H1 (cell line): ENCODE measurements at regions not wholly inside any gene's neighbourhood (a gene's known extent, or its start where the extent isn't known, plus 50 kb on each side); places are given as distances from the start of the nearest gene placed in this dataset.

Source experiments
- CTCF ChIA-PET: fragments of 300-600 bp; sonication (Branson Sonifier 250); formaldehyde crosslinking; loops from one replicate; lab custom pipeline; 2021; ENCODE audit not compliant: partially characterized antibody; lab: Charles Lee
- POLR2A ChIA-PET: fragments of 300-600 bp; sonication (Branson Sonifier 250); formaldehyde crosslinking; loops from one replicate; lab custom pipeline; 2021; ENCODE audit warnings: inconsistent platforms; ENCODE audit not compliant: partially characterized antibody; lab: Charles Lee
- DNase-seq, 2 experiments: peaks; one replicate each; pipeline versions ENCODE4 v3.0.0 to v3.0.0-alpha.2; 2010 to 2022; ENCODE audit warnings: low spot score in 2 of 2, low read depth in 1 of 2, mixed read lengths in 1 of 2
- FAIRE-seq: peaks from 2 replicates; lab custom pipeline; 2011; peaks lifted over from hg19 to GRCh38; lab: Jason Lieb, UNC
- H2AFZ ChIP-seq: 2 replicates; pipeline ENCODE4 v1.8.1; 2012; ENCODE audit warnings: low read length, inconsistent platforms
- H2AK5ac ChIP-seq: 2 replicates; pipeline ENCODE4 v1.6.1; 2013; ENCODE audit warnings: low read depth, low read length
- H2BK120ac ChIP-seq: replicated peaks from 2 replicates; pipeline ENCODE3; 2013; ENCODE audit warnings: low read depth, low read length, inconsistent platforms
- H2BK12ac ChIP-seq: 2 replicates; pipeline ENCODE4 v1.6.1; 2013; ENCODE audit warnings: low read depth, low read length
- H2BK15ac ChIP-seq: 2 replicates; pipeline ENCODE4 v1.6.1; 2013; ENCODE audit warnings: low read length
- H2BK20ac ChIP-seq: 2 replicates; pipeline ENCODE4 v1.6.1; 2013; ENCODE audit warnings: low read length
- H2BK5ac ChIP-seq: 2 replicates; pipeline ENCODE4 v1.6.1; 2013; ENCODE audit warnings: low read depth, low read length
- H3K14ac ChIP-seq: 2 replicates; pipeline ENCODE4 v1.6.1; 2013; ENCODE audit warnings: inconsistent platforms; ENCODE audit not compliant: insufficient read length
- H3K18ac ChIP-seq: 2 replicates; pipeline ENCODE4 v1.6.1; 2013; ENCODE audit warnings: low read length; ENCODE audit errors: extremely low read depth
- H3K23ac ChIP-seq: 2 replicates; pipeline ENCODE4 v1.6.1; 2013; ENCODE audit warnings: inconsistent platforms; ENCODE audit not compliant: insufficient read length
- H3K23me2 ChIP-seq: 2 replicates; pipeline ENCODE4 v1.6.1; 2013; ENCODE audit warnings: low read depth, low read length
- H3K27ac ChIP-seq: 2 replicates; pipeline ENCODE4 v1.6.1; 2011; ENCODE audit warnings: low read depth, low read length, inconsistent platforms
- H3K27me3 ChIP-seq, 4 experiments: replicated peaks in 1 of 4; 1 replicate in 1 of 4; 2 replicates in 3 of 4; pipeline versions ENCODE4 v1.6.1 to v1.8.1; 2011 to 2013; ENCODE audit warnings: low read length in 3 of 4, mild to moderate bottlenecking in 3 of 4, inconsistent platforms in 2 of 4, mixed read lengths in 2 of 4, moderate library complexity in 1 of 4; ENCODE audit not compliant: control insufficient read depth in 3 of 4, insufficient read depth in 3 of 4; ENCODE audit errors: extremely low read depth in 1 of 4
- H3K36me3 ChIP-seq, 4 experiments: 2 replicates each; pipeline versions ENCODE4 v1.6.1 to v1.8.1; 2011 to 2013; ENCODE audit warnings: mild to moderate bottlenecking in 4 of 4, low read length in 3 of 4, moderate library complexity in 2 of 4, control low read depth in 1 of 4, inconsistent platforms in 1 of 4; ENCODE audit not compliant: insufficient read depth in 4 of 4, control insufficient read depth in 2 of 4
- H3K4ac ChIP-seq: replicated peaks from 2 replicates; pipeline ENCODE3; 2013; ENCODE audit warnings: low read length, low read depth, mixed read lengths, inconsistent platforms; ENCODE audit not compliant: insufficient read length
- H3K4me1 ChIP-seq, 4 experiments: replicated peaks in 1 of 4; 1 replicate in 1 of 4; 2 replicates in 3 of 4; pipeline versions ENCODE4 v1.6.1 to v1.8.1; 2011 to 2013; ENCODE audit warnings: low read length in 3 of 4, inconsistent platforms in 2 of 4, mixed read lengths in 1 of 4; ENCODE audit not compliant: insufficient read depth in 4 of 4, control insufficient read depth in 3 of 4
- H3K4me2 ChIP-seq, 2 experiments: 2 replicates each; pipeline versions ENCODE4 v1.6.1 to v1.8.1; 2011 to 2013; ENCODE audit warnings: low read depth in 2 of 2, low read length in 2 of 2, control low read depth in 1 of 2, inconsistent platforms in 1 of 2, mild to moderate bottlenecking in 1 of 2; ENCODE audit not compliant: insufficient read depth in 1 of 2
- H3K4me3 ChIP-seq, 4 experiments: fragments of 200-600, 300-600 bp in 1 of 4; sonication (generic), shearing (Covaris generic), sonication (Bioruptor Twin) in 1 of 4; 2 replicates each; pipeline versions ENCODE4 v1.5.1 to v1.8.1; 2011 to 2016; ENCODE audit warnings: low read length in 4 of 4, low read depth in 3 of 4, control low read depth in 2 of 4, inconsistent platforms in 2 of 4, mild to moderate bottlenecking in 2 of 4, mixed read lengths in 1 of 4, moderate library complexity in 1 of 4; ENCODE audit not compliant: insufficient read depth in 2 of 4; ENCODE audit errors: extremely low read depth in 1 of 4
- H3K56ac ChIP-seq: replicated peaks from 2 replicates; pipeline ENCODE3; 2013; ENCODE audit warnings: low read depth, mild to moderate bottlenecking, mixed read lengths, low read length, inconsistent platforms; ENCODE audit not compliant: insufficient read length
- H3K79me1 ChIP-seq: 2 replicates; pipeline ENCODE4 v1.6.1; 2013; ENCODE audit warnings: low read depth, low read length, control low read depth
- H3K79me2 ChIP-seq, 2 experiments: 2 replicates each; pipeline versions ENCODE4 v1.6.1 to v1.8.1; 2012 to 2013; ENCODE audit warnings: low read length in 2 of 2, mild to moderate bottlenecking in 2 of 2, inconsistent platforms in 1 of 2; ENCODE audit not compliant: insufficient read depth in 2 of 2, control insufficient read depth in 1 of 2
- H3K9ac ChIP-seq, 4 experiments: replicated peaks in 1 of 4; 1 replicate in 1 of 4; 2 replicates in 3 of 4; pipeline versions ENCODE4 v1.6.1 to v1.8.1; 2011 to 2013; ENCODE audit warnings: low read depth in 3 of 4, low read length in 3 of 4, control low read depth in 2 of 4, mild to moderate bottlenecking in 2 of 4, moderate library complexity in 2 of 4, inconsistent platforms in 1 of 4; ENCODE audit errors: extremely low read depth in 1 of 4
- H3K9me3 ChIP-seq, 2 experiments: 2 replicates each; pipeline versions ENCODE4 v1.6.1 to v1.8.1; 2012 to 2013; ENCODE audit warnings: mild to moderate bottlenecking in 2 of 2, moderate library complexity in 2 of 2, control low read depth in 1 of 2, inconsistent platforms in 1 of 2, low read depth in 1 of 2, low read length in 1 of 2, mixed read lengths in 1 of 2; ENCODE audit not compliant: insufficient read depth in 2 of 2
- H4K20me1 ChIP-seq, 2 experiments: replicated peaks in 1 of 2; 2 replicates each; pipeline versions ENCODE3 to v1.8.1; 2011 to 2013; ENCODE audit warnings: inconsistent platforms in 2 of 2, low read length in 2 of 2, mild to moderate bottlenecking in 1 of 2; ENCODE audit not compliant: insufficient read depth in 2 of 2, control insufficient read depth in 1 of 2
- H4K5ac ChIP-seq: 2 replicates; pipeline ENCODE4 v1.6.1; 2013; ENCODE audit warnings: low read length, low read depth, mixed read lengths, inconsistent platforms; ENCODE audit not compliant: insufficient read length
- H4K8ac ChIP-seq: 2 replicates; pipeline ENCODE4 v1.8.0; 2013; ENCODE audit warnings: mild to moderate bottlenecking, moderate library complexity, low read length, inconsistent platforms; ENCODE audit not compliant: insufficient read depth; ENCODE audit errors: extremely low read depth
- H4K91ac ChIP-seq: replicated peaks from 2 replicates; pipeline ENCODE3; 2013; ENCODE audit warnings: low read length, mixed read lengths, inconsistent platforms; ENCODE audit not compliant: insufficient read length
- POU5F1 ChIP-seq: IDR thresholded peaks from 2 replicates; pipeline ENCODE4 v1.6.1; 2011; ENCODE audit warnings: low read depth, mild to moderate bottlenecking, low read length, moderate library complexity
- RFX5 ChIP-seq: IDR thresholded peaks from 2 replicates; pipeline ENCODE4 v1.6.1; 2011; ENCODE audit warnings: low read depth, low read length, improper control_type of control experiment, borderline replicate concordance
- RNF2 ChIP-seq: fragments of 200-900, 300-1000 bp; sonication (generic); IDR thresholded peaks from 2 replicates; pipeline ENCODE4 v1.7.1; 2016; ENCODE audit warnings: borderline replicate concordance, low read depth, mild to moderate bottlenecking, antibody characterized with exemption, low read length; ENCODE audit not compliant: poor library complexity, severe bottlenecking; ENCODE audit errors: missing control alignments
- RXRA ChIP-seq: IDR thresholded peaks from 2 replicates; pipeline ENCODE4 v1.6.1; 2011; ENCODE audit warnings: low read depth, mild to moderate bottlenecking, low read length, moderate library complexity; ENCODE audit not compliant: insufficient read depth
- WGBS, 2 experiments: shearing (Covaris generic) in 1 of 2; methylation state at CpG; one replicate each; pipeline versions ENCODE4 v1.1.6 to v1.1.7; 2013 to 2015; ENCODE audit warnings: low lambda C conversion rate in 2 of 2, mixed read lengths in 2 of 2, inconsistent platforms in 1 of 2, low coverage in 1 of 2, missing lambda C conversion rate in 1 of 2; ENCODE audit not compliant: insufficient replicate concordance in 2 of 2, insufficient coverage in 1 of 2, insufficient read length in 1 of 2; ENCODE audit errors: extremely low coverage in 1 of 2, missing lambda C conversion rate in 1 of 2; 5-methylcytosine and 5-hydroxymethylcytosine counted together

- no peak overlapping the region for H2AFZ ChIP-seq
- H3K27ac ChIP-seq: no peak overlapping the region
- H3K56ac ChIP-seq: no peak overlapping the region
- no peak for TF ChIP-seq RXRA
- TF ChIP-seq POU5F1: no peak
- no peak for TF ChIP-seq RNF2
- no peak for TF ChIP-seq RFX5
- no peak overlapping the region for H4K91ac ChIP-seq
- H3K23me2 ChIP-seq: no peaks in the 10 kb centered on the region
- no peak overlapping the region for H2BK12ac ChIP-seq
- H2AK5ac ChIP-seq: no peak overlapping the region
- H4K8ac ChIP-seq: no peak overlapping the region
- no peak overlapping the region for H3K14ac ChIP-seq
- H3K4me1 ChIP-seq: no peaks in the 10 kb centered on the region
- no peak for FAIRE-seq
- H3K9me3 ChIP-seq: no peaks in the 10 kb centered on the region
- no peak overlapping the region for H3K4ac ChIP-seq
- H3K36me3 ChIP-seq: no peaks in the 10 kb centered on the region
- H2BK15ac ChIP-seq: no peak overlapping the region
- H3K79me2 ChIP-seq: no peaks in the 10 kb centered on the region
- no peak overlapping the region for H3K4me2 ChIP-seq
- no peak for DNase-seq
- ChIA-PET CTCF (no interaction called here), POLR2A (no interaction called here)
- H2BK120ac ChIP-seq: no peak overlapping the region
- no peak overlapping the region for H4K5ac ChIP-seq
- H2BK5ac ChIP-seq: no peak overlapping the region
- no peak overlapping the region for H3K4me3 ChIP-seq
- WGBS, 2 experiments: 97% methylated on average over 4 of the region's 4 CpGs; no CpG with 5 or more reads in 1 of the 2 experiments
- H3K27me3 ChIP-seq: no peaks in the 10 kb centered on the region
- H3K23ac ChIP-seq: no peak overlapping the region
- no peak overlapping the region for H3K18ac ChIP-seq
- H2BK20ac ChIP-seq: no peak overlapping the region
- H4K20me1 ChIP-seq: no peaks in the 10 kb centered on the region
- no peaks in the 10 kb centered on the region for H3K79me1 ChIP-seq
- H3K9ac ChIP-seq: no peak overlapping the region
Measured at GRCh38 chr5:105903069-105903468, 1767.7 kb downstream of the EFNA5 start.
